K562 (cell line): ENCODE measurements at regions not wholly inside any gene's neighbourhood (a gene's known extent, or its start where the extent isn't known, plus 50 kb on each side); places are given as distances from the start of the nearest gene placed in this dataset.

Source experiments
- ATAC-seq: fragments of 200-7000 bp; cut with Tn5 transposase; 3 replicates; pipeline ENCODE4 v1.9.1; 2020; ENCODE audit warnings: moderate library complexity
- BruUV-seq: library from RNA; stranded (reverse); fragments of 400-500 nt; replicated peaks from 2 replicates; lab custom pipeline; 2021; lab: Mats Ljungman, UMichigan
- CTCF ChIA-PET: fragments of 300-600 bp; formaldehyde crosslinking; extraction: SDS; loops from one replicate; lab custom pipeline; 2021; ENCODE audit warnings: low intra/inter-chr PET ratio; lab: Yijun Ruan, JAX
- POLR2A ChIA-PET: fragments of 300-600, 350-650 bp; sonication (Branson Sonifier 250); formaldehyde crosslinking; extraction: SDS; loops from one replicate; lab custom pipeline; 2021; ENCODE audit warnings: antibody characterized with exemption, inconsistent platforms; lab: Yijun Ruan, JAX
- DNase-seq, 4 experiments: peaks; one replicate each; pipeline versions ENCODE4 v3.0.0 to v3.0.0-alpha.2; 2011 to 2018; ENCODE audit warnings: low spot score in 3 of 4, mixed read lengths in 3 of 4; ENCODE audit errors: extremely low read depth in 1 of 4
- FAIRE-seq: peaks from 2 replicates; lab custom pipeline; 2011; peaks lifted over from hg19 to GRCh38; lab: Jason Lieb, UNC
- H2AFZ ChIP-seq: 2 replicates; pipeline ENCODE4 v1.6.0; 2011; ENCODE audit warnings: low read depth, low read length, control low read depth, inconsistent platforms
- H3K27ac ChIP-seq: fragments of 200-600 bp; 3 replicates; pipeline ENCODE4 v1.8.0; 2011; ENCODE audit warnings: low read depth, mild to moderate bottlenecking, control low read depth, inconsistent platforms, low read length, moderate library complexity, mixed read lengths; ENCODE audit errors: extremely low read depth
- H3K27me3 ChIP-seq, 2 experiments: fragments of 300-600 bp in 1 of 2; 2 replicates in 1 of 2; 3 replicates in 1 of 2; pipeline versions ENCODE4 v1.6.0 to v1.8.0; 2011; ENCODE audit warnings: inconsistent platforms in 2 of 2, low read length in 2 of 2, mild to moderate bottlenecking in 1 of 2, mixed read lengths in 1 of 2, moderate library complexity in 1 of 2; ENCODE audit not compliant: control insufficient read depth in 2 of 2, insufficient read depth in 2 of 2
- H3K36me3 ChIP-seq: fragments of 300-600 bp; 3 replicates; pipeline ENCODE4 v1.8.0; 2011; ENCODE audit warnings: mild to moderate bottlenecking, low read length, inconsistent platforms; ENCODE audit not compliant: control insufficient read depth, insufficient read depth
- H3K4me1 ChIP-seq, 2 experiments: fragments of 200-600 bp in 1 of 2; replicated peaks in 1 of 2; 2 replicates in 1 of 2; 3 replicates in 1 of 2; pipeline versions ENCODE4 v1.5.1 to v1.8.0; 2011; ENCODE audit warnings: inconsistent platforms in 2 of 2, low read length in 2 of 2, mild to moderate bottlenecking in 1 of 2, mixed read lengths in 1 of 2, moderate library complexity in 1 of 2; ENCODE audit not compliant: control insufficient read depth in 2 of 2, insufficient read depth in 2 of 2
- H3K4me2 ChIP-seq: 2 replicates; pipeline ENCODE4 v1.6.1; 2011; ENCODE audit warnings: low read length, control low read depth, inconsistent platforms, mixed read lengths; ENCODE audit not compliant: insufficient read depth
- H3K4me3 ChIP-seq: fragments of 200-600 bp; sonication (generic), shearing (Covaris generic); 2 replicates; pipeline ENCODE4 v1.5.1; 2016; ENCODE audit warnings: control low read depth, inconsistent platforms
- H3K79me2 ChIP-seq: fragments of 200-600 bp; 3 replicates; pipeline ENCODE4 v1.8.0; 2011; ENCODE audit warnings: low read length, inconsistent platforms; ENCODE audit not compliant: control insufficient read depth, insufficient read depth
- H3K9ac ChIP-seq, 2 experiments: 2 replicates each; pipeline versions ENCODE4 v1.6.0 to v1.6.1; 2011; ENCODE audit warnings: low read depth in 2 of 2, low read length in 2 of 2, control low read depth in 1 of 2, inconsistent platforms in 1 of 2, mild to moderate bottlenecking in 1 of 2, mixed read lengths in 1 of 2; ENCODE audit not compliant: insufficient read depth in 1 of 2
- H3K9me1 ChIP-seq: one replicate; pipeline ENCODE4 v1.6.0; 2011; ENCODE audit warnings: inconsistent platforms, mild to moderate bottlenecking, low read length, moderate library complexity; ENCODE audit not compliant: control insufficient read depth, insufficient read depth
- H3K9me3 ChIP-seq: replicated peaks from 2 replicates; pipeline ENCODE4 v1.5.1; 2011; ENCODE audit warnings: low read depth, low read length, inconsistent platforms; ENCODE audit not compliant: control insufficient read depth, insufficient read depth
- H4K20me1 ChIP-seq: replicated peaks from 2 replicates; pipeline ENCODE4 v1.6.1; 2011; ENCODE audit warnings: low read length, inconsistent platforms, mixed read lengths; ENCODE audit not compliant: control insufficient read depth, insufficient read depth
- CEBPG ChIP-seq, 3 experiments: fragments of 200-800 bp in 1 of 3; sonication (Bioruptor generic) in 1 of 3; sonication (generic) in 1 of 3; formaldehyde crosslinking in 1 of 3; IDR thresholded peaks in 2 of 3; conservative IDR thresholded peaks in 1 of 3; 2 replicates each; pipeline versions ENCODE4 v1.6.1 to v1.8.0; 2016 to 2022; ENCODE audit warnings: missing compliant biosample characterization in 2 of 3, missing genetic modification characterization in 2 of 3, mild to moderate bottlenecking in 1 of 3, missing genetic modification reagents in 1 of 3
- FOSL1 ChIP-seq: fragments of 200-800 bp; sonication (Bioruptor generic); conservative IDR thresholded peaks from 2 replicates; pipeline ENCODE4 v1.6.1; 2016; ENCODE audit warnings: missing genetic modification characterization, missing compliant biosample characterization
- JUND ChIP-seq, 2 experiments: IDR thresholded peaks; 2 replicates in 1 of 2; 3 replicates in 1 of 2; pipeline ENCODE4 v1.6.1; 2011; ENCODE audit warnings: borderline replicate concordance in 2 of 2, low read depth in 2 of 2, low read length in 2 of 2, improper control_type of control experiment in 1 of 2, missing biosample characterization in 1 of 2, missing genetic modification characterization in 1 of 2, missing genetic modification reagents in 1 of 2
- MEIS2 ChIP-seq: fragments of 450-650 bp; IDR thresholded peaks from 2 replicates; pipeline ENCODE4 v1.6.1; 2014; ENCODE audit warnings: mild to moderate bottlenecking; ENCODE audit not compliant: partially characterized antibody
- WGBS: fragments of 100-300 bp; shearing (Covaris generic); methylation state at CpG from one replicate; pipeline ENCODE4 v1.1.6; 2016; ENCODE audit warnings: low coverage, mixed read lengths; ENCODE audit not compliant: insufficient coverage; ENCODE audit errors: missing lambda C conversion rate; 5-methylcytosine and 5-hydroxymethylcytosine counted together
- in situ Hi-C: fragments of 300-500 bp; cut with MboI; formaldehyde crosslinking; loops from 4 replicates; pipeline ENCODE4 v1.15.0; 2018; ENCODE audit warnings: inconsistent platforms, mixed read lengths
- intact Hi-C: fragments of 100-400 bp; cut with micrococcal nuclease; formaldehyde crosslinking; loops from 2 replicates; pipeline ENCODE4 v1.14.2; 2022
- TF ChIP-seq, protein P1 (sequence below), 2 experiments: fragments of 450-650 bp in 1 of 2; sonication (generic) in 1 of 2; formaldehyde crosslinking in 1 of 2; IDR thresholded peaks in 1 of 2; conservative IDR thresholded peaks in 1 of 2; 2 replicates each; pipeline versions ENCODE4 v1.6.1 to v1.8.1; 2016 to 2023; ENCODE audit warnings: mild to moderate bottlenecking in 2 of 2, moderate library complexity in 2 of 2, inconsistent platforms in 1 of 2, missing genetic modification reagents in 1 of 2
- TF ChIP-seq, protein P2 (sequence below): fragments of 250-450 bp; sonication (Bioruptor Pico); IDR thresholded peaks from 2 replicates; pipeline ENCODE4 v1.8.0; 2022; ENCODE audit warnings: moderate library complexity, mild to moderate bottlenecking, inconsistent platforms
- TF ChIP-seq, protein P3 (sequence below): sonication (generic); formaldehyde crosslinking; IDR thresholded peaks from 2 replicates; pipeline ENCODE4 v1.8.0; 2023; ENCODE audit warnings: mild to moderate bottlenecking, missing genetic modification reagents

DNA sequence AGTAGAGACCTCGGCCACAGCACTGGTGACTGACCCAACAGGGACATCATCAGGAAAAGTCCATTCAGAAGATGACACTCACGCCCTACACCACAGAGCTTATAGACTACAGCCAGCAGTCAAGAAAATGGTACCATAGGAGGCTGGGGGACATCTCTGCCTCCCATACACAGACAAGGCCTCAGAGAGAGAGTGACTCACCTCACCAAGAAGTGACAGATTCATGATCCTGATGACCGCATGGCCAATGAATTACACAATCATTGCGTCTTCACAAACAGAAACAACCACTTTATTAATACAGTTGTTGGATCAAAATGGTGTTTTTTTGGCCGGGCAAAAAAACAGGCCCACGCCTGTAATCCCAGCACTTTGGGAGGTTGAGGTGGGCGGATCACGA lies 260.8 kb upstream of the TSHZ3 start:
- ChIA-PET CTCF (no interaction called here), POLR2A (no interaction called here)
- Histone ChIP-seq H3K36me3 (no peaks in the 10 kb centered on the region), H3K9me1 (no peaks in the 10 kb centered on the region), H3K79me2 (no peaks in the 10 kb centered on the region), H3K4me3 (no peak overlapping the region), H3K4me2 (no peak overlapping the region), H4K20me1 (no peaks in the 10 kb centered on the region), H2AFZ (no peak overlapping the region), H3K9ac (no peak overlapping the region), H3K4me1 (no peaks in the 10 kb centered on the region), H3K27me3 (no peaks in the 10 kb centered on the region; a peak in 1 of 5 replicates), H3K27ac (no peak overlapping the region), H3K9me3 (no peaks in the 10 kb centered on the region)
- 4% methylated on average over 8 of the region's 8 CpGs for WGBS
- intact Hi-C loops (no loop called here), in situ Hi-C loops (no loop called here)
- TF ChIP-seq JUND (IDR thresholded peaks at IDR 0.05; ENCODE audit: borderline replicate concordance, low read depth, low read length) (peak; percentile 10; the same call in 1 of the 2 replicates), JUND (tag; IDR thresholded peaks at IDR 0.05; ENCODE audit: borderline replicate concordance, low read depth, low read length) (no peak; the same call in 2 of the 3 replicates), CEBPG (CRISPR knock-in tag; IDR thresholded peaks at IDR 0.05) (no peak), CEBPG (tag; conservative IDR thresholded peaks at IDR 0.05 in 1 of 2, IDR thresholded peaks at IDR 0.05 in 1 of 2) (0 out of 4 replicates have a peak, but pooled peaks of 1 of the 2 experiments have one; percentile 20), FOSL1 (tag) (0 out of 2 replicates have a peak, but pooled peaks have one; percentile 13), MEIS2 (peak; percentile 61)
- TF ChIP-seq, protein P1, sequence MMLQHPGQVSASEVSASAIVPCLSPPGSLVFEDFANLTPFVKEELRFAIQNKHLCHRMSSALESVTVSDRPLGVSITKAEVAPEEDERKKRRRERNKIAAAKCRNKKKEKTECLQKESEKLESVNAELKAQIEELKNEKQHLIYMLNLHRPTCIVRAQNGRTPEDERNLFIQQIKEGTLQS (IDR thresholded peaks at IDR 0.05), result peak; percentile 59
- TF ChIP-seq, protein P1 (CRISPR knock-in tag; conservative IDR thresholded peaks at IDR 0.05), result no peak
- TF ChIP-seq, protein P2, sequence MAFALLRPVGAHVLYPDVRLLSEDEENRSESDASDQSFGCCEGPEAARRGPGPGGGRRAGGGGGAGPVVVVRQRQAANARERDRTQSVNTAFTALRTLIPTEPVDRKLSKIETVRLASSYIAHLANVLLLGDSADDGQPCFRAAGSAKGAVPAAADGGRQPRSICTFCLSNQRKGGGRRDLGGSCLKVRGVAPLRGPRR (CRISPR knock-in tag), result no peak
- TF ChIP-seq, protein P3, sequence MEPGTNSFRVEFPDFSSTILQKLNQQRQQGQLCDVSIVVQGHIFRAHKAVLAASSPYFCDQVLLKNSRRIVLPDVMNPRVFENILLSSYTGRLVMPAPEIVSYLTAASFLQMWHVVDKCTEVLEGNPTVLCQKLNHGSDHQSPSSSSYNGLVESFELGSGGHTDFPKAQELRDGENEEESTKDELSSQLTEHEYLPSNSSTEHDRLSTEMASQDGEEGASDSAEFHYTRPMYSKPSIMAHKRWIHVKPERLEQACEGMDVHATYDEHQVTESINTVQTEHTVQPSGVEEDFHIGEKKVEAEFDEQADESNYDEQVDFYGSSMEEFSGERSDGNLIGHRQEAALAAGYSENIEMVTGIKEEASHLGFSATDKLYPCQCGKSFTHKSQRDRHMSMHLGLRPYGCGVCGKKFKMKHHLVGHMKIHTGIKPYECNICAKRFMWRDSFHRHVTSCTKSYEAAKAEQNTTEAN (CRISPR knock-in tag), result no peak
- FAIRE-seq (no peak), DNase-seq (no peak), ATAC-seq (no peak)
- no TSS peak for BruUV-seq
